ENCODE measurements at regions not wholly inside any gene's neighbourhood (a gene's known extent, or its start where the extent isn't known, plus 50 kb on each side); places are given as distances from the start of the nearest gene placed in this dataset.

GRCh38 chr13:99717959-99718674, 216.8 kb downstream of the TM9SF2 start:
- Histone ChIP-seq H3K27ac (no peak overlapping the region), H3K36me3 (no peaks in the 10 kb centered on the region), H3K9ac (ENCODE audit: low read depth in 2 of 2, low read length in 2 of 2) (no peak overlapping the region), H3K4me1 (no peaks in the 10 kb centered on the region), H3K4me3 (no peak overlapping the region), H3K27me3 (no peaks in the 10 kb centered on the region), H3K9me3 (no peaks in the 10 kb centered on the region)
- no peak for TF ChIP-seq CTCF (IDR thresholded peaks at IDR 0.05)
- no peak for DNase-seq
- intact Hi-C loops (cut with DNase I), result no loop called here

- Histone ChIP-seq H3K4me3 (no peak overlapping the region), H3K27ac (no peak overlapping the region), H3K4me1 (no peaks in the 10 kb centered on the region), H3K9me3 (no peaks in the 10 kb centered on the region), H3K36me3 (no peaks in the 10 kb centered on the region), H3K27me3 (no peaks in the 10 kb centered on the region), H3K9ac (ENCODE audit: low read depth in 2 of 2, low read length in 2 of 2) (no peak overlapping the region)
- intact Hi-C loops (cut with DNase I), result no loop called here
- DNase-seq, result no peak
- TF ChIP-seq CTCF (IDR thresholded peaks at IDR 0.05), result no peak
These were observed 207.9 kb downstream of the TM9SF2 start for GRCh38 chr13:99709134-99709533.

- no peaks in the 10 kb centered on the region for H3K9me3 ChIP-seq
- H3K4me3 ChIP-seq, result no peak overlapping the region
- H3K9ac ChIP-seq (ENCODE audit: low read depth in 2 of 2, low read length in 2 of 2), result no peak overlapping the region
- no peaks in the 10 kb centered on the region for H3K27me3 ChIP-seq
- DNase-seq, result no peak
- no peak overlapping the region for H3K27ac ChIP-seq
- no peaks in the 10 kb centered on the region for H3K4me1 ChIP-seq
- H3K36me3 ChIP-seq, result no peaks in the 10 kb centered on the region
- TF ChIP-seq CTCF (IDR thresholded peaks at IDR 0.05), result no peak
- intact Hi-C loops (cut with DNase I), result no loop called here
These were observed 203.1 kb downstream of the TM9SF2 start for GRCh38 chr13:99704390-99704789.

GRCh38 chr13:99703908-99704307, 202.6 kb downstream of the TM9SF2 start:
- Histone ChIP-seq H3K9me3 (no peaks in the 10 kb centered on the region), H3K27ac (no peak overlapping the region), H3K27me3 (no peaks in the 10 kb centered on the region), H3K4me1 (no peaks in the 10 kb centered on the region), H3K36me3 (no peaks in the 10 kb centered on the region), H3K4me3 (no peak overlapping the region), H3K9ac (ENCODE audit: low read depth in 2 of 2, low read length in 2 of 2) (no peak overlapping the region)
- intact Hi-C loops (cut with DNase I), result no loop called here
- DNase-seq, result no peak
- TF ChIP-seq CTCF (IDR thresholded peaks at IDR 0.05), result no peak

- H3K4me1 ChIP-seq, result no peaks in the 10 kb centered on the region
- DNase-seq, result no peak
- H3K27me3 ChIP-seq, result no peaks in the 10 kb centered on the region
- H3K9me3 ChIP-seq, result no peaks in the 10 kb centered on the region
- no peaks in the 10 kb centered on the region for H3K36me3 ChIP-seq
- no peak overlapping the region for H3K4me3 ChIP-seq
- H3K9ac ChIP-seq (ENCODE audit: low read depth in 2 of 2, low read length in 2 of 2), result no peak overlapping the region
- no peak for TF ChIP-seq CTCF (IDR thresholded peaks at IDR 0.05)
- no peak overlapping the region for H3K27ac ChIP-seq
- intact Hi-C loops (cut with DNase I), result no loop called here
These were observed 201.5 kb downstream of the TM9SF2 start for GRCh38 chr13:99702687-99703319.
